T-helper 9 cell (primary cell): ENCODE measurements at regions not wholly inside any gene's neighbourhood (a gene's known extent, or its start where the extent isn't known, plus 50 kb on each side); places are given as distances from the start of the nearest gene placed in this dataset.
"Not testable (repeated sequence)": the region's sequence is repeated elsewhere in the genome, so short reads cannot be mapped to it uniquely, and the experiment has no call there.

Source experiments
- DNase-seq: peaks from one replicate; pipeline ENCODE4 v3.0.0-alpha.2; 2020

DNA sequence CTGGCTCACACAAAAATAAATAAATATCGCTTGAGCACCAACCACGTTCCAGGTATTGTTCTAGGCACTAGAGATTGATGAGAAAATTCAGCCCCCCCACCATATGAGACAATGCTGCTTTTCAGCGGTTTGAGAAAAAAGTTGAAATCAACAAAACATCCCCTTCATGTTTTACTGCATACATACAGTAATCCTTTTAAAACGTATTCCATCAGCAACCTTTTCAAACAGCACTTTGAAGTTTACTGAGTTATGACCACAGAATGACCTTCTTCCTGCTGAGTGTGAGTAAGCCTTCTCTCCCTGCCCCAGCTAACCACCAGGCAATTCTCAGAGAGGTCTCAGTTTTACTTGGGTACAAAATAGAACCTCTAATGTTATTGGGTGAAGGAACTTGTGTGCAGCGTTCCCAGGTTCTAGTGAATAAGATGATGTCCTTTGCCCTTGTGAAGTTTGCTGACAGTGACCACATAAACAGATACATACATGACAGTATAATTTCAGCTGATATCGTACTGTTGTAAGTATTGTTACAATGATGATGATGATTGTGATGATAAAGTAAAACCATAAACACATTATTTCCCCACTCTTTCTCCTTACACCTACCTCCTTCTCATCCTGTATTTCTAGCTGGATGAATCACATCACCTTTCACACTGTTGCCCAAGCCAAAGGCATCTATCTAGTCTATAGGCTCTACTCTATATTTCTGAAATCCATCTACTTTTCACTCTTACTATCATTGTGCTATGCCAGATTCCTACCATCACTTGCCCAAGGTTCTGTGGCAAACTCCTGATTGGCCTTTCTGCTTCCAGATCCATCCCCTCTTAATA, 124.4 kb upstream of the KRR1 start:
- no peak for DNase-seq

- no peak for DNase-seq
Measured at GRCh38 chr12:75634244-75635222, 123.1 kb upstream of the KRR1 start.

- no peak for DNase-seq
Measured at GRCh38 chr12:75633789-75634188, 122.4 kb upstream of the KRR1 start.

DNA sequence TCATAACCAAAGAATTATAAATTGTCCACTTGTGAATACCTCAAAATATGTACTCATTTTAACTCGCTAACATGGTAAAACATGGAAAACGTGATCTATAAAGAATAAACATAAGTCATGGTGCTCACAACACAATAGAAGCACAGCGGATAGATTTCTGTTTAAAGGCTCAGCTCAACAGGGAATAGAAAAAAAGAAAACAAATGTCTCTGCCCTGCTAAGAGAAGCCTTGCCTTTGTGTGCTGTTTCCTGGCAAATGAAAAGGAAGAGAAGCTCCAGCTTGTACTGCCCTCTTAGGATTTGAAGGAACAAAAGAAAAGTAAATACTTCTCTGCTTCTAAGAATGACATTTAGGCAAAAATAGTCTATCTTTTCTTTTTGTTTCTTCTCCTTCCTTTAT, 121.0 kb upstream of the KRR1 start:
- DNase-seq, result no peak

DNA sequence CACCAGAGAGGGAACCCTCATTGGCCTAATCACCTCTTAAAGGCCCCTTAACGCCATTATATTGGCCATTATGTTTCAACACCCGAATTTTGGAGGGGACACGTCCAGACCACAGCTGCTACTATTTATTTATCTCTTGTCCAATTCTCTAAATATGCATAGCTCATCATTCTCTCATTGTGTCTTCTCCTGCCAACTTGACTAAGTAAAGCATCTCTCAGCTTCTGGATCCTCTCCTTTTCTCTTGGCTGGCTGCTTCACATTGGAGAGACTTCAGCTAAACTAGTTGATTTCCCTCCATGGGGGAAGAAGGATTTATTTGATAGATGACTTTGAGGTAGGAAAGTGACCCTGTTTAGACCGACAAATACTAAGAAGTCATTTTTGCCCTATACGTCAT, 120.4 kb upstream of the KRR1 start:
- DNase-seq, result no peak

DNA sequence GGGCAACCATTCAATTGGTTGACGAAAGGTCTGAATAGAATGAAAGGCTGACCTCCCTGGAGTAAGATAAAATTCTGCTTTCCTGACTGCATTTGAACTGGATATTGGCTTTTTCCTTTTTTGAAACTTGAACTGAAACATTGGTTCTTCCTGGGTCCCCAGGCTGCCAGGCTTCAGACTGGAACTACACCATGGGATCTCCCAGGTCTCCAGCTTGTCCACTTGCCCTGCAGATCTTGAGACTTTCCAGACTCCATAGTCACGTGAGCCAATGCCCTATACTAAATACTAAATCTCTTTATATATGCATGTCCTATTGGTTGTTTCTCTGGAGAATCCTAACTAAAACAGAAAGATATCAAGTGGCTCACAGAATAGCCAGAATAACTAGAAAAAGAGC, 118.7 kb upstream of the KRR1 start:
- DNase-seq, result no peak

DNA sequence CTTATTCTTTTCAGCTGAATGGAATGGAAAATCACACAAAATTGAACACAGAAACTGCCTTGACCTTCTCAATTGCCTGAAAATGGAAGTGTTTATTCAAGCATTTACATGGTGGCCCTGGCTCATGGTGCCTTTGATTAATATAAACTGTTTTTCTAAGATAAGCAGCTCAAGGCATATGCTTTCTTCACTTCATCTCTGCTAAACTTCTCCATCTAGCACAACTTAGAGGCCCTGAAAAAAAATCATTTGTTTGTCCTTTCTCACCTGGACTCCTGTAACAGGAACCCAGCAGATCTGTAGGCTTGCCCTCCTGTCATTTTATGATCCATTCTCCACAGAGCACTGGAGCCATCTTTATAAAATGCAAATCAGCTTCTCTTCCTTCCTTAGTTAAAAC, 117.5 kb upstream of the KRR1 start:
- no peak for DNase-seq

GRCh38 chr12:75628511-75628910, 117.1 kb upstream of the KRR1 start:
- DNase-seq, result no peak

DNA sequence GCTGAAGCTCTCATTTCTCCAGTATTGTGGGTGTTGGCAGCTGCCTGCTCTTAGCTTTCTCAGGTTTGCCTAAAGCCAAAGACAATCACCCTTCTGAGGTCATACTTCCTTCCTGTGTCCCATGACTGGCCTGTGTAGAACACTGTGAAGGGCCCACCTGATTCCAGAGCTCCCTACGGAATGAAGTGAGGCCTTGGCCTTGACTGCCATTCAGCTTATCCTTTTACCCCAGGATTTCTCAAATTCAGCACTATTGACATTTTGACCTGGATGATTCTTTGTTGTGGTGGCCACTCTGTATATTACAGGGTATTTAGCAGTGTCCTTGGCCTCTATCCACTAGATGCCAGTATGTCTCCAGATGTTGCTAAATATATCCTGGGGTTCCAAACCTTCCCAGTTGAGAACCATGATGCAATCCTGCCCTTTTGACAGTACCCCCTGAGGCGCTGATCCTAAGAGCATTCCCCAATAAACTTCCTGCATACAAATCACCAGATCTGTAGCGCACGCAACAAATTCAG, 112.3 kb upstream of the KRR1 start:
- no peak for DNase-seq

DNA sequence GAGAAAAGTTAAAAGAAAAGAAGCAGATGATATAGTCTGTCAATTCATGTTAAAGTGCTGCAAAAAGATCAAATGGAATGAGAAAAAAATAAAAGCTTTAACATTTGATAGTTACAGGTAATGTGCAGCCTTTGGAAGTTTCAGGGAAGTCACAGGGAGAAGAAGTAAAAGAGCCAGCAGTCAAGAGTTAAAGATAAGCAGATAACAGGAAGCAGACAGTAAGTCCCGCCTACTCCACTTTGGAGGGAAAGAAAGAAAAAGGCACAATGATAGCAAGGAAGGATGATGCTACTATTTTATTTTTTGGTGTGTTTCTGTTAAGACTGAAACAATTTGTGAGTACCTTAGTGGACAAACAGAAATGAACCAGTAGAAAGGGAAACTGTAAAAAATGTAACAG, 111.1 kb upstream of the KRR1 start:
- DNase-seq, result no peak

DNA sequence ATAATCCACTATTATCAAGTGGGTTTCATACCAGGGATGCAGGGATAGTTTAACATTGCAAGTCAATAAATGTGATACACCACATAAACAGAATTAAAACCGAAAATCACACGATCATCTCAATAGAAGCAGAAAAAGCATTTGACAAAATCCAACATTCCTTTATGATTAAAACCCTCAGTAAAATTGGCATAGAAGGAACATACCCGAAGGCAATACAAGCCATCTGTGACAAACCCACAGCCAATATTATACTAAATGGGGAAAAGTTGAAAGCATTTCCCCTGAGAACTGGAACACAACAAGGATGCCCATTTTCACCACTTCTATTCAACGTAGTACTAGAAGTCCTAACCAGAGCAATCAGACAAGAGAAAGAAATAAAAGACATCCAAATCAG, 103.0 kb upstream of the KRR1 start:
- not testable (repeated sequence) for DNase-seq

DNA sequence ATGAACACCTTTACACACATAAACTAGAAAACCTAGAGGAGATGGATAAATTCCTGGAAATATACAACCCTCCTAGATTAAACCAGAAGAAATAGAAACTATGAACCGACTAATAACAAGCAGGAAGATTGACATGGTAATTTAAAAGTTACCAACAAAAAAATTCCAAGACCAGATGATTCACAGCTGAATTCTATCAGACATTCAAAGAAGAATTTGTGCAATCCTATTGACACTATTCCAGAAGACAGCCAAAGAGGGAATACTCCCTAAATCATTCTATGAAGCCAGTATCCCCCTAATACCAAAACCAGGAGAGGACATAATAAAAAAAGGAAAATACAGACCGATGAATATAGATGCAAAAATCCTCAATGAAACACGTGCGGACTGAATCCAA, 102.6 kb upstream of the KRR1 start:
- DNase-seq, result no peak

DNA sequence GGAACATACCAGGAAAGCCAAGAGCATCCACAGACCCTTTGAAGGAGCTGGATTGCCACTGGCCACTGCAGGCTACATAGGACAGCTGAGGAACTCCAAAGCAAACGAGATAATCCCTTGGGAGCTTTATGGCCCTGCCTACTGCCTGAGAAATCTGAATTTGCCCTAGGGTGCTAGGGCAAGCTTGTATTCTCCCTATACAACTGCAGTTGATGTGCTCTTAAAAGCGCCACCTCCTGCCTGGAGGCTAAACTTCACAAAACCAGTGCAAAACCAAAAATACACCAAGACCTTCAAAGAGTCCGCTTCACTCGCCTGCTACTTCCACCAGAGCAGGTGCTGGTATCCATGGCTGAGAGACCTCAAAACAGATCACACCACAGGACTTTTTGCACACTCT, 99.6 kb upstream of the KRR1 start:
- DNase-seq, result no peak

DNA sequence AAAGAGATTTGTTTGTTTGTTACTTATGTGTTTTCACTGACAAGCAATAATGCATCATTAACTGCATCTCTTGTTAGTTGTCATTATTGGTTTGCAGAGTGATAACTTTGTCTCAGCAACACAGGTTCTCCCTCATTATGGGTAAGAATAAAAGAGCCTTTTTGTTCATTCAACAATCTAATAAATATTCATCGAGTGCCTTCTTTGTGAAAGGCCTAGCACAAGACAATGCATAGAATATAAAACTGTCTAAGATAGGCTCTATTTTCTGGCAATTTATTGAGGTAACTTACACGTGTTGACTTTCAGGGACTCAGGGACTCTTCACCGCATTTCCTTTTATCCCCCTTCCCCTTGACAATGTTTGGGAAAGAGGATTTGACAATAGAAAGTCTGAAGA, 95.5 kb upstream of the KRR1 start:
- no peak for DNase-seq

DNA sequence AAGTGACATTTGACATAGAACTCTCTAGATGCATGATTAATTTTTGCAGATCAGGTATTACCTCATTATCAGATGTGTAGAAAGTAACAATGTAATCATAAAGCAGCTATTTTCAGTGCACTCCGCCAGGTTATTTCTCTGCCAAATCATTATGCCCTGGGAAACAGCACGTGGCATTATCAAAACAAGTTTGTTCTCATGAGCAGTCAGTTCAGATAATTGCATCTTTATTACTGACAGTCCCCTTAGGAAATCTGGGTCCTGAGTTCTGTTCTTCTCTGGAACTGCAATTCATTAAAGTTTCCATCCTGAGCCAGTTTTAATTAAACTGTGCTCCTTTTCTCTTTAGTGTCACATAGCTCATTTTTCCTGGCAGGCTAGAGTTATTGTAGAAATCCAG, 94.7 kb upstream of the KRR1 start:
- DNase-seq, result no peak

DNA sequence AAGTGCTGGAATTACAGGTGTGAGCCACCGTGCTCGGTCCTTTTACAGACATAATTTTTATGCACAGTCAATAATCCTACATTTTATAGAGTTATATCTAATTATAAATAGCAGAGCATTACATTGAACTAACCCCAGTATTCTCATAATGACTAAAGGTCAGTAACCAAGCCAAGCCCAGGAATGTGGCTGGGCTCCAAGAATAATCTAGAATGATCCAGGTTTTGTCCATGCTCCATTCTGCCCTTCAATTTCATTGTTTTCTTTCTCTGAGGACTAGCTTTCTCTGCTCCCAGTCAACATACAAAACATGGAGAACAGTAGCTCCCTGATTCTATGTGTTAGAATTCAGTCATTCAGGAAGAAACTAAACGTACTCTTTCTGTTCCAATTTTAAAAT, 92.1 kb upstream of the KRR1 start:
- DNase-seq, result no peak

DNA sequence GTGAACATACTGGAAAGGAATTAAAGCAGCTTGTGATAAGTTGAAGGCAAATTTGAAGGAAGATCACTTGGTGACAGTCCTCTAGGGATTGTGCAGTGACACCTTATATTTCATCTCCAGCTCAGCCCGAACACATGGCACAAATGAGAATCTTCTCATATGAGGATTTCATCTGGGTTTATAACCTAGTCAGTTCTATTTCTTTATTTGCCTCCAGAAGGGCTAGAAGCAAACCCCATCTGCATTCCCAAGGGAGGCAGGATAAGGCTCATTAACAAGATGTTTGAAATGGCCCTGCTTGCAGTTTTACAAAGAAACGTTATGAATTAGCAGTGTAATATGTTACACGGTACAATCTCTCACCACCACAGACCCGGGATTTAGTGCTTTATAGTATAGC, 90.7 kb upstream of the KRR1 start:
- DNase-seq, result no peak

DNA sequence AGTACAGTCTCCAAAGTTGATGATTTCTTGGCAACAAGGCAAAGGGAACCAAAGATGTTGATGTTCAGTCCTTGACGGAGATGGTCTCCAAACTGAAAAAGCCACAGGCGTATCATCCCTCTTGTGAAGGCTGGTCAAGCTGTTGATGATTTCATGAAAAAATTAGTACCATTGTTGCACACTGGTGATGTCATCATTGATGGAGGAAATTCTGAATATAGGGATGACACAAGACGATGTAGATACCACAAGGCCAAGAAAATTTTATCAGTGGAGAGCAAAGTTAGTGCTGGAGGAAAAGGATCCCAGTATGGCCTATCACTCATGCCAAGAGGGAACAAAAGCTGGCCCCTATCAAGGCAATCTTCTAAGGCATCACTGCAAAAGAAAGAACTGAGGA, 88.7 kb upstream of the KRR1 start:
- no peak for DNase-seq

- no peak for DNase-seq
Measured at GRCh38 chr12:75599061-75599460, 87.7 kb upstream of the KRR1 start.

DNA sequence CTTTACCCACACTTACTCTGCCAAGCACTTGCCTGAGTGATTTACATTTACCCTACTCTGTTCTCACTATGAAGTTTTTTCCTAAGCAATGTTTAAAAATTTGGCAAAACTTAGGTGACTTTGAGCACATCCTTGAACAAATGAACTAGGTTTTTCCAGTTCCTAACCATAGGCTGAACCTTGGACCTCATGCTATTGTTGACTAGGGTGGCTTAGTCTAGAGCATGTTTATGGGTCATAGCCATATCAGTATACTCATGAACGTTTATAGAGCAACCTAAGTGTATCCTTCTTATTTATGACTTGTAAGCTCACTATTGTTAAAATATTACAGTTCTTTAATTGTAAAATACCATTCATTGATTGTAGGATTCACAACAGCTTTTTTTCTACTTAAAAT, 85.0 kb upstream of the KRR1 start:
- no peak for DNase-seq

- no peak for DNase-seq
Measured at GRCh38 chr12:75592638-75593335, 81.4 kb upstream of the KRR1 start.

- no peak for DNase-seq
Measured at GRCh38 chr12:75592086-75592485, 80.7 kb upstream of the KRR1 start.

- no peak for DNase-seq
Measured at GRCh38 chr12:75591628-75592027, 80.2 kb upstream of the KRR1 start.
